ENCODE measurements at regions not wholly inside any gene's neighbourhood (a gene's known extent, or its start where the extent isn't known, plus 50 kb on each side); places are given as distances from the start of the nearest gene placed in this dataset.
A peak's percentile ranks its signal among the peaks of the same experiment; 100 is the strongest.
"Not testable (repeated sequence)": the region's sequence is repeated elsewhere in the genome, so short reads cannot be mapped to it uniquely, and the experiment has no call there.

DNA sequence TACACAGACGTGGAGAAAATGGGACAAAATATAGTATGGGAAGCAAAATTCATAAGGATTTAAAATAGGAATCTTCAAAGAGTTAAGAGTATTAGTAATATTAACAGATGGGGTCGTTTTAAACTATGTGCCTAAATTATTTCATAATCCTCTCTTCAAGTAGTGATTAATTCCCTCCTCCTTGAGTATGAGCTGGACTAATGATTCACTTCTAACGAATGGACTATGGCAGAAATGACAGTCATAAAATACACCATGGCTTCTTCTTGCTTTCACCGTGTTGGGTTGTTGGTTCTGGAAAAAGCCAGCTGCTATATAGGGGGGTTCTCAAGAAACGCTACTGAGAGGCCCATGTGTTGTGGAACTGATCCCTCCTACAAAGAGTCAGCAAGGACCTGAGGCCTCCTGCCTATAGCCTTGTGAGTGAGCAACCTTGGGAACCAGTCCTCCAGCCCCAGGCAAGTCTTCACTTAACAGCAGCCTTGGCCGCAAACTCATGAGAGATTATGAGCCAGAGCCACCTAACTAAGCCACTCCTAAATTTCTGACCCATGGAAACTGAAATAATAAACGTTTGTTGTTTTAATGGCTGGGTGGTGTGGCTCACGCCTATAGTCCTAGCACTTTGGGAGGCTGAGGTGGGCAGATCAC is 64.8 kb upstream of the ABHD2 start:
- peak in 1 of 2 donors; percentile 68 for DNase-seq (ENCODE audit: low read depth in 2 of 2)
- no peak overlapping the region for H3K4me3 ChIP-seq (replicated peaks in 1 of 2; ENCODE audit: low read depth in 2 of 2, low read length in 2 of 2)
- TF ChIP-seq, protein P1, sequence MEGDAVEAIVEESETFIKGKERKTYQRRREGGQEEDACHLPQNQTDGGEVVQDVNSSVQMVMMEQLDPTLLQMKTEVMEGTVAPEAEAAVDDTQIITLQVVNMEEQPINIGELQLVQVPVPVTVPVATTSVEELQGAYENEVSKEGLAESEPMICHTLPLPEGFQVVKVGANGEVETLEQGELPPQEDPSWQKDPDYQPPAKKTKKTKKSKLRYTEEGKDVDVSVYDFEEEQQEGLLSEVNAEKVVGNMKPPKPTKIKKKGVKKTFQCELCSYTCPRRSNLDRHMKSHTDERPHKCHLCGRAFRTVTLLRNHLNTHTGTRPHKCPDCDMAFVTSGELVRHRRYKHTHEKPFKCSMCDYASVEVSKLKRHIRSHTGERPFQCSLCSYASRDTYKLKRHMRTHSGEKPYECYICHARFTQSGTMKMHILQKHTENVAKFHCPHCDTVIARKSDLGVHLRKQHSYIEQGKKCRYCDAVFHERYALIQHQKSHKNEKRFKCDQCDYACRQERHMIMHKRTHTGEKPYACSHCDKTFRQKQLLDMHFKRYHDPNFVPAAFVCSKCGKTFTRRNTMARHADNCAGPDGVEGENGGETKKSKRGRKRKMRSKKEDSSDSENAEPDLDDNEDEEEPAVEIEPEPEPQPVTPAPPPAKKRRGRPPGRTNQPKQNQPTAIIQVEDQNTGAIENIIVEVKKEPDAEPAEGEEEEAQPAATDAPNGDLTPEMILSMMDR (IDR thresholded peaks at IDR 0.05; ENCODE audit: low read depth, low read length) = no peak

DNA sequence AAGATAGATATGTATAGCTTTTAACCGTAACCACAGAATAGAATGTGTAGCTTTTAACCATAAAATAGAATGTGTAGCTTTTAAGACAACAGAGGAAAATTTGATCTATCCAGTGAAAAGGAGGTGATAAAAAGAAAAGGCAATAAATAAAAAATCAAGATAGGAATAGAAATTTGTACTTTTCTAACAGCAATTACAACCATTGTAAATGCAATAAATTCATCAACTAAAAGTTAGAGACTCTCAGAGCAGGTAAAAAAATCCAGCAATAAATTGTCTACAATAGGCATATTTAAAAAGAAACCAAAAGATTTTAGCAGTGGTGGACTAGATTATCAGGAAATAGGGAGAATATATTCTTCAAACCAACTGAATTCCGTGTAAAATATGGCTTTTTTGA is 63.8 kb upstream of the ABHD2 start:
- TF ChIP-seq, protein P1 (IDR thresholded peaks at IDR 0.05; ENCODE audit: low read depth, low read length) = no peak
- no peak overlapping the region for H3K4me3 ChIP-seq (replicated peaks in 1 of 2; ENCODE audit: low read depth in 2 of 2, low read length in 2 of 2)
- no peak for DNase-seq (ENCODE audit: low read depth in 2 of 2)

DNA sequence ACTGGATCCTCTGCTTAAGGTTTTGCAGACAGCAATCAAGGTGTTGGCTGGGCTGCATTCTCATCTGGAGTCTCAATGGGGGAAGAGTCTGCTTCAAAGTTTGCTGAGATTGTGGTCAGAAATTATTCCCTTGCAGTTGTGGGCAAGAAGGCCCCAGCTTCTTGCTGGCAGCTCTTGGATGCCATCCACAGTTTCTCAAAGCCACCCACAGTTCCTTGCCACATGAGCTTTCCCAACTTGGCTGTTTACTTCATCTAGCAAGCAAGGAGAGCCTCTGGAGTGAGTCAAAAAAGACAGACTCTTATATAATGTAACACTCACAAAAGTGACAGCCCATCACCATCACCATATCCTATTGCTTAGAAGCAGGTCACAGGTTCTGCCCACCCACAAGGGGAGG is 62.1 kb upstream of the ABHD2 start:
- no peak for DNase-seq (ENCODE audit: low read depth in 2 of 2)
- no peak overlapping the region for H3K4me3 ChIP-seq (replicated peaks in 1 of 2; ENCODE audit: low read depth in 2 of 2, low read length in 2 of 2)
- TF ChIP-seq, protein P1 (IDR thresholded peaks at IDR 0.05; ENCODE audit: low read depth, low read length) = no peak

DNA sequence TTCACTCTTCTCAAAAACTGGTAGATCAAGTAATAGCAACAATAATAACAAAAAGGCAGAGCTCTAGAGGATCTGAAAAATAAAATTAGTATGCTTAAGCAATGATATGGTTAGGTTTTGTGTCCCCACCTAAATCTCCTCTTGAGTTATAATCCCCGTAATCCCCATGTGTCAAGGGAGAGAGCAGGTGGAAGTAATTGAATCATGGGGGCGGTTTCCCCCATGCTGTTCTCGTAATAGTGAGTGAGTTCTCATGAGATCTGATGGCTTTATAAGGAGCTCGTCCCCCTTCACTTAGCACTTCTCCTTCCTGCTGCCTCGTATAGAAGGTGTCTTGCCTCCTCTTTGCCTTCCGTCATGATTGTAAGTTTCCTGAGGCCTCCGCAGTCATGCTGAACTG is 60.2 kb upstream of the ABHD2 start:
- no peak for DNase-seq (ENCODE audit: low read depth in 2 of 2)
- no peak overlapping the region for H3K4me3 ChIP-seq (replicated peaks in 1 of 2; ENCODE audit: low read depth in 2 of 2, low read length in 2 of 2)
- TF ChIP-seq, protein P1 (IDR thresholded peaks at IDR 0.05; ENCODE audit: low read depth, low read length) = no peak

DNA sequence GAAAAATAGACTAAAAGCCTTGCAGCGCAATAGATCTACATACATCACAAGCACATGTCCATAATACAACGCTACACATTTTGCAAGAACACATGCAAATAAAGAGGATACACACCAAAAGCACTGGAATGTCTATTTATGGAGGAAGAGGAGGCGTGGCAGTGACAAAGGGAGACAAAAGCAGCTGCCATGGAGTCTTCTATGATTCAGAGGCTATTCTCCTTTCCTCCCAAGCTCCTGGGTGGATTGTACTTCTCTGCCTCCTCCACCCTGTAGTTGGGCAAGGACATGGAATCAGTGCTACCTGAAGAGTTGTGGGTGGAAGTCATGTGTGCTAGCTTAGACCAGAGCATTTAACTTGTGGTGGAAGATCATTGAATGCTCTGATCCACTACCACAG is 57.9 kb upstream of the ABHD2 start:
- H3K4me3 ChIP-seq (replicated peaks in 1 of 2; ENCODE audit: low read depth in 2 of 2, low read length in 2 of 2) = no peak overlapping the region
- TF ChIP-seq, protein P1 (IDR thresholded peaks at IDR 0.05; ENCODE audit: low read depth, low read length) = no peak
- peak in 1 of 2 donors; percentile 39 for DNase-seq (ENCODE audit: low read depth in 2 of 2)

DNA sequence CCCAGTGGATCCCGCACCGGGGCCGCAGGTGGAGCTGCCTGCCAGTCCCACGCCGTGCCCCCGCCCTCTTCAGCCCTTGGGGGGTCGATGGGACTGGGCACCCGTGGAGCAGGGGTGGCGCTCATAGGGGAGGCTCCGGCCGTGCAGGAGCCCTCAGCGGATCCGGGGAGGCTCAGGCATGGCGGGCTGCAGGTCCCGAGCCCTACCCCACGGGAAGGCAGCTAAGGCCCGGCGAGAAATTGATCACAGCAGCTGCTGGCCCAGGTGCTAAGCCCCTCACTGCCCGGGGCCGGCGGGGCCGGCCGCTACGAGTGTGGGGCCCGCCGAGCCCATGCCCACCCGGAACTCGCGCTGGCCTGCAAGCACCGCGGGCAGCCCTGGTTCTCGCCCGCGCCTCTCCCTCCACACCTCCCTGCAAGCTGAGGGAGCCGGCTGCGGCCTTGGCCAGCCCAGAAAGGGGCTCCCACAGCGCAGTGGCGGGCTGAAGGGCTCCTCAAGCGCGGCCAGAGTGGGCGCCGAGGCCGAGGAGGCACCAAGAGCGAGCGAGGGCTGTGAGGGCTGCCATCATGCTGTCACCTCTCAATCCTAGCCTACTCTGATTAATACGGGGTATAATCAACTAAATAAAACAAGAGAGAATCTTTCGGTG is 56.5 kb upstream of the ABHD2 start:
- H3K4me3 ChIP-seq (replicated peaks in 1 of 2; ENCODE audit: low read depth in 2 of 2, low read length in 2 of 2); DNase-seq (ENCODE audit: low read depth in 2 of 2): not testable (repeated sequence)

DNA sequence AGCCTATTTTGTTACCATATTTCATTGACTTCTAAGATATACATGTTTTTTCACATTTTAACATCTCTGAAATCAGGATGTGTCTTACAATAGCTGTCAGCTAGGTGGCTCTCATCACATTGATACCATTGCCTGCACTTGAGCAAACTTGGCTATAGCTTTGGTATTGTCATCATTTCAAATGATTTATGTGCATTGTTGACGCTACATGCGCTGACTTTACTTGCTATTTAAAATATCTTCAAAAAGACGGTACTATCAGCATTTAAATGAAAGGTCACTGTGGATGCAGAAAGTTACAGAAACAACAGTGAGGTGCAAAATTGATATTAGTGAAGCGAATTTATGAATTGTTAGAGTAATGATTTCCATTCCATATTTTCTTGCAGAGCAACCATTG is 54.0 kb upstream of the ABHD2 start:
- H3K4me3 ChIP-seq (replicated peaks in 1 of 2; ENCODE audit: low read depth in 2 of 2, low read length in 2 of 2) = no peak overlapping the region
- TF ChIP-seq, protein P1 (IDR thresholded peaks at IDR 0.05; ENCODE audit: low read depth, low read length) = peak; percentile 51
- peak; percentile 34 to 55 for DNase-seq (ENCODE audit: low read depth in 2 of 2)

Measured in cardiac fibroblast (primary cell).